Fibroblast of peridontal ligament (primary cell): ENCODE measurements at regions not wholly inside any gene's neighbourhood (a gene's known extent, or its start where the extent isn't known, plus 50 kb on each side); places are given as distances from the start of the nearest gene placed in this dataset.

Experiments
- DNase-seq: peaks from one replicate; pipeline ENCODE4 v3.0.0-alpha.2; 2010; ENCODE audit errors: extremely low read depth

GRCh38 chr13:73715911-73716510 is 418.2 kb downstream of the KLF12 start:
- no peak for DNase-seq

GRCh38 chr13:73715114-73715910 is 418.9 kb downstream of the KLF12 start:
- DNase-seq: no peak

- no peak for DNase-seq
These were observed 419.7 kb downstream of the KLF12 start for GRCh38 chr13:73714522-73714921.

GRCh38 chr13:73708393-73708985 is 425.7 kb downstream of the KLF12 start:
- peak; percentile 75 for DNase-seq

- DNase-seq: no peak
These were observed 429.6 kb downstream of the KLF12 start for GRCh38 chr13:73704587-73704986.

GRCh38 chr13:73703606-73704005 is 430.6 kb downstream of the KLF12 start:
- no peak for DNase-seq

GRCh38 chr13:73702419-73703071 is 431.7 kb downstream of the KLF12 start:
- no peak for DNase-seq

GRCh38 chr13:73701160-73701559 is 433.0 kb downstream of the KLF12 start:
- DNase-seq: no peak

GRCh38 chr13:73698859-73699258 is 435.3 kb downstream of the KLF12 start:
- DNase-seq: no peak

GRCh38 chr13:73697166-73697565 is 437.0 kb downstream of the KLF12 start:
- no peak for DNase-seq

- no peak for DNase-seq
These were observed 437.5 kb downstream of the KLF12 start for GRCh38 chr13:73696713-73697112.

GRCh38 chr13:73696271-73696670 is 437.9 kb downstream of the KLF12 start:
- DNase-seq: no peak

GRCh38 chr13:73695325-73695724 is 438.9 kb downstream of the KLF12 start:
- DNase-seq: no peak

- DNase-seq: no peak
These were observed 441.0 kb downstream of the KLF12 start for GRCh38 chr13:73693215-73693614.

- no peak for DNase-seq
These were observed 442.3 kb downstream of the KLF12 start for GRCh38 chr13:73691891-73692290.

GRCh38 chr13:73687929-73688328 is 446.3 kb downstream of the KLF12 start:
- no peak for DNase-seq

- no peak for DNase-seq
These were observed 447.1 kb downstream of the KLF12 start for GRCh38 chr13:73687087-73687486.

GRCh38 chr13:73684750-73685149 is 449.5 kb downstream of the KLF12 start:
- DNase-seq: no peak

- DNase-seq: no peak
These were observed 449.9 kb downstream of the KLF12 start for GRCh38 chr13:73684286-73684685.

- no peak for DNase-seq
These were observed 450.5 kb downstream of the KLF12 start for GRCh38 chr13:73683746-73684145.

- no peak for DNase-seq
These were observed 452.4 kb downstream of the KLF12 start for GRCh38 chr13:73681779-73682178.

GRCh38 chr13:73681015-73681414 is 453.2 kb downstream of the KLF12 start:
- DNase-seq: no peak
